Loucy (cell line): ENCODE measurements at regions not wholly inside any gene's neighbourhood (a gene's known extent, or its start where the extent isn't known, plus 50 kb on each side); places are given as distances from the start of the nearest gene placed in this dataset.

ENCODE experiments used
- EZH2phosphoT487 ChIP-seq: fragments of 200-600 bp; IDR thresholded peaks from 2 replicates; pipeline ENCODE4 v1.6.1; 2018; ENCODE audit warnings: antibody characterized with exemption, mild to moderate bottlenecking, moderate library complexity, borderline replicate concordance
- TF ChIP-seq, protein P1 (sequence below): fragments of 200-600 bp; sonication (generic); conservative IDR thresholded peaks from 2 replicates; pipeline ENCODE4 v1.5.1; 2014; ENCODE audit warnings: mild to moderate bottlenecking, antibody characterized with exemption, low read length

DNA sequence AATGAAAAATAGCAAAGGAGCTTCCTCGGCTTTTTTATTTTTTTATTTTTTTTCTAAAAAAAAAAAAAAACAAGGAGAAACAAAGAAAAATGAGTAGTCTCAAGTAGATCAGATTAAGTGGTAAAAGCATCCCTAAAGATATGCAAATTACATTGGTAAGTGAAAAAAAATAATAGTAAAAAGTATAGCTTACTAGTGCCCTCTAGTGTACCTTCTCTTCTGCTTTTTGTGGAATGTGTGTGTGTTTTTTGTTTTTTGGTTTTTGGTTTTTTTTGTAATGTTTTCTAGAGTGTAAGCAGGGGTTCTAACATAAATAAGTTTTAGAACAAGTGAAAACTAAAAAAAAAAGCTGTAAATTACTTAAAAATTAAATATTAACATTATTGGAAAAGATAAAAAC, 1062.0 kb downstream of the HACE1 start:
- TF ChIP-seq, protein P1, sequence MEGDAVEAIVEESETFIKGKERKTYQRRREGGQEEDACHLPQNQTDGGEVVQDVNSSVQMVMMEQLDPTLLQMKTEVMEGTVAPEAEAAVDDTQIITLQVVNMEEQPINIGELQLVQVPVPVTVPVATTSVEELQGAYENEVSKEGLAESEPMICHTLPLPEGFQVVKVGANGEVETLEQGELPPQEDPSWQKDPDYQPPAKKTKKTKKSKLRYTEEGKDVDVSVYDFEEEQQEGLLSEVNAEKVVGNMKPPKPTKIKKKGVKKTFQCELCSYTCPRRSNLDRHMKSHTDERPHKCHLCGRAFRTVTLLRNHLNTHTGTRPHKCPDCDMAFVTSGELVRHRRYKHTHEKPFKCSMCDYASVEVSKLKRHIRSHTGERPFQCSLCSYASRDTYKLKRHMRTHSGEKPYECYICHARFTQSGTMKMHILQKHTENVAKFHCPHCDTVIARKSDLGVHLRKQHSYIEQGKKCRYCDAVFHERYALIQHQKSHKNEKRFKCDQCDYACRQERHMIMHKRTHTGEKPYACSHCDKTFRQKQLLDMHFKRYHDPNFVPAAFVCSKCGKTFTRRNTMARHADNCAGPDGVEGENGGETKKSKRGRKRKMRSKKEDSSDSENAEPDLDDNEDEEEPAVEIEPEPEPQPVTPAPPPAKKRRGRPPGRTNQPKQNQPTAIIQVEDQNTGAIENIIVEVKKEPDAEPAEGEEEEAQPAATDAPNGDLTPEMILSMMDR, result peak; percentile 58
- no peak for TF ChIP-seq EZH2phosphoT487
